IMR-90 (cell line): ENCODE measurements at regions not wholly inside any gene's neighbourhood (a gene's known extent, or its start where the extent isn't known, plus 50 kb on each side); places are given as distances from the start of the nearest gene placed in this dataset.

Experiments used
- ATAC-seq: fragments of 200-7000 bp; cut with Tn5 transposase; 2 replicates; pipeline ENCODE4 v1.9.1; 2020; ENCODE audit warnings: low read depth, mild to moderate bottlenecking, moderate library complexity
- BruUV-seq: library from RNA; stranded (reverse); fragments of 400-500 nt; replicated peaks from 2 replicates; lab custom pipeline; 2021; lab: Mats Ljungman, UMichigan
- CTCF ChIA-PET: fragments of 300-600 bp; formaldehyde crosslinking; extraction: SDS; loops from one replicate; lab custom pipeline; 2021; ENCODE audit warnings: antibody characterized with exemption; lab: Yijun Ruan, JAX
- POLR2A ChIA-PET: fragments of 300-600 bp; sonication (Branson Sonifier 250); formaldehyde crosslinking; loops from one replicate; lab custom pipeline; 2022; ENCODE audit warnings: antibody characterized with exemption; ENCODE audit not compliant: unreplicated experiment; lab: Charles Lee
- DNase-seq: peaks from one replicate; pipeline ENCODE4 v3.0.0; 2013
- H2AFZ ChIP-seq: replicated peaks from 2 replicates; pipeline ENCODE3; 2013; ENCODE audit warnings: low read length, mild to moderate bottlenecking; ENCODE audit not compliant: poor library complexity
- H2AK5ac ChIP-seq: 2 replicates; pipeline ENCODE4 v1.6.1; 2013; ENCODE audit warnings: low read depth, low read length, inconsistent platforms
- H2AK9ac ChIP-seq: replicated peaks from 2 replicates; pipeline ENCODE3; 2013; ENCODE audit warnings: mild to moderate bottlenecking, low read depth, low read length, moderate library complexity; ENCODE audit not compliant: poor library complexity
- H2BK120ac ChIP-seq: 2 replicates; pipeline ENCODE4 v1.6.1; 2013; ENCODE audit warnings: low read depth, low read length, inconsistent platforms
- H2BK15ac ChIP-seq: 3 replicates; pipeline ENCODE4 v1.6.1; 2013; ENCODE audit warnings: low read depth, low read length, inconsistent platforms
- H2BK20ac ChIP-seq: 2 replicates; pipeline ENCODE4 v1.6.1; 2013; ENCODE audit warnings: low read depth, mild to moderate bottlenecking, inconsistent platforms, low read length, moderate library complexity
- H2BK5ac ChIP-seq: 2 replicates; pipeline ENCODE4 v1.6.1; 2013; ENCODE audit warnings: mild to moderate bottlenecking, low read depth, low read length, inconsistent platforms; ENCODE audit not compliant: poor library complexity, severe bottlenecking
- H3K14ac ChIP-seq: replicated peaks from 2 replicates; pipeline ENCODE4 v1.6.1; 2013; ENCODE audit warnings: low read depth, low read length, inconsistent platforms
- H3K18ac ChIP-seq: 2 replicates; pipeline ENCODE4 v1.6.1; 2013; ENCODE audit warnings: low read depth, low read length, control low read depth
- H3K23ac ChIP-seq: 2 replicates; pipeline ENCODE4 v1.6.1; 2013; ENCODE audit warnings: low read depth, low read length, inconsistent platforms
- H3K27ac ChIP-seq: 2 replicates; pipeline ENCODE4 v1.5.1; 2013; ENCODE audit warnings: mild to moderate bottlenecking, control low read depth, low read length; ENCODE audit not compliant: insufficient read depth
- H3K27me3 ChIP-seq: 2 replicates; pipeline ENCODE4 v1.6.1; 2013; ENCODE audit warnings: low read length; ENCODE audit not compliant: control insufficient read depth, insufficient read depth
- H3K36me3 ChIP-seq: 2 replicates; pipeline ENCODE4 v1.6.1; 2013; ENCODE audit warnings: low read length, mixed read lengths; ENCODE audit not compliant: control insufficient read depth, insufficient read depth
- H3K4ac ChIP-seq: 2 replicates; pipeline ENCODE4 v1.6.1; 2013; ENCODE audit warnings: low read depth, low read length, inconsistent platforms
- H3K4me1 ChIP-seq: 2 replicates; pipeline ENCODE4 v1.6.1; 2013; ENCODE audit warnings: low read length, mixed read lengths; ENCODE audit not compliant: control insufficient read depth, insufficient read depth
- H3K4me2 ChIP-seq: 2 replicates; pipeline ENCODE4 v1.6.1; 2013; ENCODE audit warnings: low read depth, mild to moderate bottlenecking, control low read depth, low read length, moderate library complexity
- H3K4me3 ChIP-seq: 2 replicates; pipeline ENCODE4 v1.5.1; 2013; ENCODE audit warnings: low read depth, mild to moderate bottlenecking, control low read depth, low read length, moderate library complexity; ENCODE audit not compliant: insufficient read depth
- H3K56ac ChIP-seq: 2 replicates; pipeline ENCODE4 v1.6.1; 2013; ENCODE audit warnings: low read length, inconsistent platforms; ENCODE audit not compliant: insufficient read depth; ENCODE audit errors: extremely low read depth
- H3K79me1 ChIP-seq, 2 experiments: 2 replicates each; pipeline ENCODE4 v1.6.1; 2013; ENCODE audit warnings: low read length in 2 of 2, inconsistent platforms in 1 of 2, low read depth in 1 of 2
- H3K9ac ChIP-seq: 2 replicates; pipeline ENCODE4 v1.6.1; 2013; ENCODE audit warnings: low read depth, low read length, control low read depth
- H3K9me1 ChIP-seq: 2 replicates; pipeline ENCODE4 v1.6.1; 2013; ENCODE audit warnings: low read length, inconsistent platforms; ENCODE audit not compliant: insufficient read depth
- H3K9me3 ChIP-seq: 2 replicates; pipeline ENCODE4 v1.6.1; 2013; ENCODE audit warnings: low read length; ENCODE audit not compliant: control insufficient read depth, insufficient read depth
- H4K20me1 ChIP-seq: 2 replicates; pipeline ENCODE4 v1.6.1; 2013; ENCODE audit warnings: low read length, inconsistent platforms; ENCODE audit not compliant: insufficient read depth
- H4K5ac ChIP-seq: 2 replicates; pipeline ENCODE4 v1.6.1; 2013; ENCODE audit warnings: mild to moderate bottlenecking, low read depth, low read length, control low read depth
- H4K8ac ChIP-seq, 2 experiments: 2 replicates each; pipeline ENCODE4 v1.6.1; 2013; ENCODE audit warnings: low read depth in 2 of 2, low read length in 2 of 2, control low read depth in 1 of 2, inconsistent platforms in 1 of 2
- H4K91ac ChIP-seq: 2 replicates; pipeline ENCODE4 v1.6.1; 2013; ENCODE audit warnings: low read depth, low read length, inconsistent platforms; ENCODE audit not compliant: insufficient read depth
- BHLHE40 ChIP-seq: fragments of 150-350 bp; IDR thresholded peaks from 2 replicates; pipeline ENCODE4 v1.6.1; 2016; ENCODE audit warnings: mild to moderate bottlenecking, low read depth, low read length
- CEBPB ChIP-seq: IDR thresholded peaks from 2 replicates; pipeline ENCODE4 v1.6.1; 2012; ENCODE audit warnings: low read depth, low read length, improper control_type of control experiment
- MAFK ChIP-seq: IDR thresholded peaks from 2 replicates; pipeline ENCODE4 v1.6.1; 2012; ENCODE audit warnings: low read depth, low read length, improper control_type of control experiment
- MXI1 ChIP-seq: IDR thresholded peaks from 2 replicates; pipeline ENCODE4 v1.6.1; 2012; ENCODE audit warnings: low read depth, mild to moderate bottlenecking, low read length, moderate library complexity, borderline replicate concordance
- NFE2L2 ChIP-seq: fragments of 150-350 bp; IDR thresholded peaks from 2 replicates; pipeline ENCODE4 v1.6.1; 2016; ENCODE audit warnings: low read depth, mild to moderate bottlenecking, low read length
- POLR2A ChIP-seq: IDR thresholded peaks from 2 replicates; pipeline ENCODE4 v1.6.1; 2012; ENCODE audit warnings: mild to moderate bottlenecking, low read depth, low read length
- RAD21 ChIP-seq: IDR thresholded peaks from 2 replicates; pipeline ENCODE4 v1.6.1; 2012; ENCODE audit warnings: low read length, improper control_type of control experiment
- RCOR1 ChIP-seq: IDR thresholded peaks from 2 replicates; pipeline ENCODE4 v1.6.1; 2012; ENCODE audit warnings: mild to moderate bottlenecking, low read length, improper control_type of control experiment; ENCODE audit not compliant: insufficient replicate concordance
- WGBS, 2 experiments: methylation state at CpG; one replicate each; pipeline versions ENCODE4 v1.1.5 to v1.1.7; 2013; ENCODE audit warnings: missing lambda C conversion rate in 2 of 2; ENCODE audit not compliant: insufficient read length in 1 of 2; ENCODE audit errors: extremely low coverage in 2 of 2; 5-methylcytosine and 5-hydroxymethylcytosine counted together
- dilution Hi-C: fragments of 300-500 bp; cut with HindIII; formaldehyde crosslinking; loops from one replicate; pipeline ENCODE4 v1.14.3; 2018; ENCODE audit warnings: low sequenced_read_pairs; ENCODE audit not compliant: unreplicated experiment
- in situ Hi-C: fragments of 300-500 bp; cut with MboI; formaldehyde crosslinking; loops from 3 replicates; pipeline ENCODE4 v1.14.3; 2019; ENCODE audit warnings: low sequenced_read_pairs, inconsistent platforms, mixed read lengths
- intact Hi-C: fragments of 100-400 bp; cut with micrococcal nuclease; formaldehyde crosslinking; loops from 2 replicates; pipeline ENCODE4 v1.10.0; 2022
- TF ChIP-seq, protein P1 (sequence below): fragments of 150-350 bp; IDR thresholded peaks from 2 replicates; pipeline ENCODE4 v1.6.1; 2017; ENCODE audit warnings: mild to moderate bottlenecking, antibody characterized with exemption, low read length, low read depth

DNA sequence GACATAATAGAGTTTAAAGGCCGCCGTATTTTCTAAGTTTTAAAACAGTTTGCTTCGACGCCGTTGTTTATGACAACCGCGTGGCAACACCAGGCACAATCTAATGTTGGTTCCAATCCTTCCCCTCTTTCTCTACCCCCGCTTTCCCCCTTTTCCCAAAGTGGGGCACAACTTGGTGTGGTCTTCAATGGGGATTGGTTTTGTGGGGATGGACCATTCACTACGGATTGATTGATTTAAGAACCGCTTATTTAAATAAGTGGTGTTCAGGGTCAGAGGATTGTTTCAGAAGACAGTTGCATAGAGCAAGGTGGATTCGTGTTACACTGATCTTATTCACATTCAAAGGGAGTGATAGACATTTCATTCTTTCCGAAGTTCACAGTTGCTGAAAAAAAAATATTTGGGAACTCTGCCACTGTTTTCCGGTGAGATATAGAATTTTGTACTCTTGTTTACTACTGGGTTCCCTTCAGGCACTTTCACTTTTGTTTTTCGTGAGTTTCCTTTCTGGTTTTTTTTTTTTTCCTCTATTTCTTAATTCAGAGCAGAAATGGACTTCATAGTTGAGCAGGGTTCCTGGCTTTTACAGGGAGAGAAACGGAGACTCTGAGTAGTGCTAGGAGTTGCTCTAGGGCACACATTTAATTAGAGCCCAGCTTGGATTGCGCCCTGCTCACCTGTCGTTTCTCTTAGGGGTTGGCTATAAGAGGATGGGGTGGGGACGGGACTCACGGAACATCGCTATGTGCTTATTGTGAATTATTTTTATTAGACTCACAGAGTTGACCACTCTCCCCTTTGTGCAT lies 79.6 kb upstream of the AK4 start:
- H3K36me3 ChIP-seq, result no peaks in the 10 kb centered on the region
- no peaks in the 10 kb centered on the region for H3K79me1 ChIP-seq
- H3K4me2 ChIP-seq, result peak overlapping the region; percentile 98
- no peak overlapping the region for H2BK5ac ChIP-seq
- no peaks in the 10 kb centered on the region for H3K9me1 ChIP-seq
- H4K20me1 ChIP-seq, result no peaks in the 10 kb centered on the region; the same call in 1 of the 2 replicates
- ChIA-PET POLR2A (no interaction called here), CTCF (interaction anchor here (0.6 kb wide), 1 partner anchor 391 kb away, joined by 3 read pairs; no protein-coding TSS in a partner anchor)
- no peaks in the 10 kb centered on the region for H3K9me3 ChIP-seq
- no CpG with 5 or more reads among the region's 20 CpGs for WGBS, 2 experiments
- H3K27ac ChIP-seq, result peak overlapping the region; percentile 51
- peak overlapping the region; percentile 31 for H3K18ac ChIP-seq
- H4K8ac ChIP-seq, result peak overlapping the region; percentile 7 to 59; a peak in 2 of 4 replicates
- H4K91ac ChIP-seq, result 0 out of 2 replicates have a peak overlapping the region, but pooled peaks have one; percentile 5
- dilution Hi-C loops (no loop called here), in situ Hi-C loops (loop anchor here (5.0 to 10.0 kb wide), 2 partner anchors 139 to 356 kb away; partner anchors contain the start of genes LEPR and LEPROT), intact Hi-C loops (loop anchor here (5.0 to 10.0 kb wide), 4 partner anchors 206 to 1176 kb away; no protein-coding TSS in a partner anchor)
- H4K5ac ChIP-seq, result peak overlapping the region; percentile 50; the same call in 1 of the 2 replicates
- peak overlapping the region; percentile 64; the same call in 1 of the 2 replicates for H3K23ac ChIP-seq
- ATAC-seq (no peak), DNase-seq (peak; percentile 4)
- no peak overlapping the region for H2BK20ac ChIP-seq
- H3K4ac ChIP-seq, result peak overlapping the region; percentile 78; the same call in 1 of the 2 replicates
- H2BK15ac ChIP-seq, result no peak overlapping the region; the same call in 2 of the 3 replicates
- TF ChIP-seq RCOR1 (no peak), MXI1 (no peak), NFE2L2 (no peak), MAFK (no peak), POLR2A (no peak), CEBPB (no peak), RAD21 (no peak), BHLHE40 (no peak)
- TF ChIP-seq, protein P1, sequence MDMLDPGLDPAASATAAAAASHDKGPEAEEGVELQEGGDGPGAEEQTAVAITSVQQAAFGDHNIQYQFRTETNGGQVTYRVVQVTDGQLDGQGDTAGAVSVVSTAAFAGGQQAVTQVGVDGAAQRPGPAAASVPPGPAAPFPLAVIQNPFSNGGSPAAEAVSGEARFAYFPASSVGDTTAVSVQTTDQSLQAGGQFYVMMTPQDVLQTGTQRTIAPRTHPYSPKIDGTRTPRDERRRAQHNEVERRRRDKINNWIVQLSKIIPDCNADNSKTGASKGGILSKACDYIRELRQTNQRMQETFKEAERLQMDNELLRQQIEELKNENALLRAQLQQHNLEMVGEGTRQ, result no peak
- peaks cover 4% of the 10 kb centered on the region; the same call in 1 of the 2 replicates for H3K4me1 ChIP-seq
- peaks cover 9% of the 10 kb centered on the region for H3K27me3 ChIP-seq
- peak overlapping the region; percentile 3; the same call in 1 of the 2 replicates for H2BK120ac ChIP-seq
- H3K9ac ChIP-seq, result peak overlapping the region; percentile 52
- peak overlapping the region; percentile 80 for H3K14ac ChIP-seq
- 0 out of 2 replicates have a peak overlapping the region, but pooled peaks have one; percentile 13 for H3K56ac ChIP-seq
- H2AK9ac ChIP-seq, result no peak overlapping the region
- H2AFZ ChIP-seq, result peak overlapping the region; percentile 96
- peak overlapping the region; percentile 58 for H3K4me3 ChIP-seq
- H2AK5ac ChIP-seq, result no peak overlapping the region
- BruUV-seq, result no TSS peak
